ENCODE measurements at regions not wholly inside any gene's neighbourhood (a gene's known extent, or its start where the extent isn't known, plus 50 kb on each side); places are given as distances from the start of the nearest gene placed in this dataset.
A peak's percentile ranks its signal among the peaks of the same experiment; 100 is the strongest.
"Not testable (repeated sequence)": the region's sequence is repeated elsewhere in the genome, so short reads cannot be mapped to it uniquely, and the experiment has no call there.

DNA sequence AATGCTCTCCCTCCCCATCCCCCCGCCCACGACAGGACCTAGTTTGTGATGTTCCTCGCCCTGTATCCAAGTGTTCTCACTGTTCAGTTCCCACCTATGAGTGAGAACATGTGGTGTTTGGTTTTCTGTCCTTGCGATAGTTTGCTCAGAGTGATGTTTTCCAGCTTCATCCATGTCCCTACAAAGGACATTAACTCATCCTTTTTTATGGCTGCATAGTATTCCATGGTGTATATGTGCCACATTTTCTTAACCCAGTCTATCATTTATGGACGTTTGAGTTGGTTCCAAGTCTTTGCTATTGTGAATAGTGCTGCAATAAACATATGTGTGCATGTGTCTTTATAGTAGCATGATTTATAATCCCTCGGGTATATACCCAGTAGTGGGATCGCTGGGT is 171.3 kb downstream of the HIPK3 start:
- H3K9me3 ChIP-seq (ENCODE audit: control insufficient read depth, insufficient read depth, low read depth, low read length); H3K27ac ChIP-seq (ENCODE audit: extremely low read depth, low read depth, low read length); CTCF ChIA-PET; H3K4me3 ChIP-seq (ENCODE audit: low read depth, low read length); H3K4me1 ChIP-seq (ENCODE audit: control insufficient read depth, insufficient read depth, low read length); H3K36me3 ChIP-seq (ENCODE audit: control insufficient read depth in 2 of 2, insufficient read depth in 1 of 2, low read length in 2 of 2); POLR2A ChIA-PET: not testable (repeated sequence)
- peak; percentile 64 for TF ChIP-seq ZNF146 (tag by site-specific recombination; IDR thresholded peaks at IDR 0.05)

DNA sequence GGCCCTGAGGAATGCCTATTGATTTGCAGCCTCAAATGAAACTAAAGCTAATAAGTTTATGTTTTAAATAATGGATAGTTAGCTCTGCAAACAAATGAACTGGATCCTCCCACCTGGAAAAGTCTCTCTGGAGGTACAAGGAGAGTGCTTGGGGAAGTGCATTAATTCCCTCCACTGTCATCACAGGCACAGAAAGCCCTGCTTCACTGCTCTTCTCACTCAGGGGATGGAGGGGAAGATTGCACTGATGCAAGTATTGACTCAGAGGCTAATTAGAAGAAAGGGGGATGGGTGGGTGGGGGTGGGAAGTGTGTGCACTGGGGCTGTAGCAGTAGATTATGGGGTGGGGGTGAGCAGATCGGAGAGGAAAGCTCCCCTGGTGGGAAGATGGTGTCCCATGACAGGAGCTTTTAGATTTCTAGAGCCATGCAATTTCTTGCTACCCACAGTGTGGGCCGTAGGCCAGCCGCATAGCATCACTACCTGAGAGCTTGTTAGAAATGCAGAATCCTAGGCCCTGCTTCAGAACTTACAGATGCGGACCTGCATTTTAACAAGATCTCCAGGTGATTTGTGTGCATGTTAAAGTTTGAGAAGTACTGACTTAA is 163.9 kb downstream of the HIPK3 start:
- H3K27ac ChIP-seq (ENCODE audit: extremely low read depth, low read depth, low read length), result no peak overlapping the region
- POLR2A ChIA-PET, result no interaction called here
- H3K4me1 ChIP-seq (ENCODE audit: control insufficient read depth, insufficient read depth, low read length), result no peaks in the 10 kb centered on the region
- H3K36me3 ChIP-seq (ENCODE audit: control insufficient read depth in 2 of 2, insufficient read depth in 1 of 2, low read length in 2 of 2), result no peaks in the 10 kb centered on the region
- TF ChIP-seq, protein P1, sequence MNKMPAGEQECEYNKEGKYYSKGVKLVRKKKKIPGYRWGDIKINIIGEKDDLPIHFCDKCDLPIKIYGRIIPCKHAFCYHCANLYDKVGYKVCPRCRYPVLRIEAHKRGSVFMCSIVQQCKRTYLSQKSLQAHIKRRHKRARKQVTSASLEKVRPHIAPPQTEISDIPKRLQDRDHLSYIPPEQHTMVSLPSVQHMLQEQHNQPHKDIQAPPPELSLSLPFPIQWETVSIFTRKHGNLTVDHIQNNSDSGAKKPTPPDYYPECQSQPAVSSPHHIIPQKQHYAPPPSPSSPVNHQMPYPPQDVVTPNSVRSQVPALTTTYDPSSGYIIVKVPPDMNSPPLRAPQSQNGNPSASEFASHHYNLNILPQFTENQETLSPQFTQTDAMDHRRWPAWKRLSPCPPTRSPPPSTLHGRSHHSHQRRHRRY (tag by site-specific recombination; IDR thresholded peaks at IDR 0.05), result no peak
- no peak for TF ChIP-seq ZNF658 (tag by site-specific recombination; IDR thresholded peaks at IDR 0.05)
- TF ChIP-seq ZNF19 (tag by site-specific recombination; IDR thresholded peaks at IDR 0.05; ENCODE audit: low read depth), result no peak
- TF ChIP-seq ZSCAN16 (tag by site-specific recombination; IDR thresholded peaks at IDR 0.05), result no peak
- TF ChIP-seq WT1 (tag by site-specific recombination; IDR thresholded peaks at IDR 0.05), result no peak
- TF ChIP-seq, protein P2, sequence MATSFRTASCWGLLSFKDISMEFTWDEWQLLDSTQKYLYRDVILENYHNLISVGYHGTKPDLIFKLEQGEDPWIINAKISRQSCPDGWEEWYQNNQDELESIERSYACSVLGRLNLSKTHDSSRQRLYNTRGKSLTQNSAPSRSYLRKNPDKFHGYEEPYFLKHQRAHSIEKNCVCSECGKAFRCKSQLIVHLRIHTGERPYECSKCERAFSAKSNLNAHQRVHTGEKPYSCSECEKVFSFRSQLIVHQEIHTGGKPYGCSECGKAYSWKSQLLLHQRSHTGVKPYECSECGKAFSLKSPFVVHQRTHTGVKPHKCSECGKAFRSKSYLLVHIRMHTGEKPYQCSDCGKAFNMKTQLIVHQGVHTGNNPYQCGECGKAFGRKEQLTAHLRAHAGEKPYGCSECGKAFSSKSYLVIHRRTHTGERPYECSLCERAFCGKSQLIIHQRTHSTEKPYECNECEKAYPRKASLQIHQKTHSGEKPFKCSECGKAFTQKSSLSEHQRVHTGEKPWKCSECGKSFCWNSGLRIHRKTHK (tag by site-specific recombination; IDR thresholded peaks at IDR 0.05), result no peak
- no peak for TF ChIP-seq ZNF214 (tag by site-specific recombination; IDR thresholded peaks at IDR 0.05; ENCODE audit: borderline replicate concordance)
- no peak for TF ChIP-seq ZBTB21 (tag by site-specific recombination; IDR thresholded peaks at IDR 0.05)
- TF ChIP-seq KLF7 (tag by site-specific recombination; IDR thresholded peaks at IDR 0.05; ENCODE audit: borderline replicate concordance), result no peak
- TF ChIP-seq, protein P3, sequence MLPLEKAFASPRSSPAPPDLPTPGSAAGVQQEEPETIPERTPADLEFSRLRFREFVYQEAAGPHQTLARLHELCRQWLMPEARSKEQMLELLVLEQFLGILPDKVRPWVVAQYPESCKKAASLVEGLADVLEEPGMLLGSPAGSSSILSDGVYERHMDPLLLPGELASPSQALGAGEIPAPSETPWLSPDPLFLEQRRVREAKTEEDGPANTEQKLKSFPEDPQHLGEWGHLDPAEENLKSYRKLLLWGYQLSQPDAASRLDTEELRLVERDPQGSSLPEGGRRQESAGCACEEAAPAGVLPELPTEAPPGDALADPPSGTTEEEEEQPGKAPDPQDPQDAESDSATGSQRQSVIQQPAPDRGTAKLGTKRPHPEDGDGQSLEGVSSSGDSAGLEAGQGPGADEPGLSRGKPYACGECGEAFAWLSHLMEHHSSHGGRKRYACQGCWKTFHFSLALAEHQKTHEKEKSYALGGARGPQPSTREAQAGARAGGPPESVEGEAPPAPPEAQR (tag by site-specific recombination; IDR thresholded peaks at IDR 0.05), result no peak
- TF ChIP-seq, protein P4, sequence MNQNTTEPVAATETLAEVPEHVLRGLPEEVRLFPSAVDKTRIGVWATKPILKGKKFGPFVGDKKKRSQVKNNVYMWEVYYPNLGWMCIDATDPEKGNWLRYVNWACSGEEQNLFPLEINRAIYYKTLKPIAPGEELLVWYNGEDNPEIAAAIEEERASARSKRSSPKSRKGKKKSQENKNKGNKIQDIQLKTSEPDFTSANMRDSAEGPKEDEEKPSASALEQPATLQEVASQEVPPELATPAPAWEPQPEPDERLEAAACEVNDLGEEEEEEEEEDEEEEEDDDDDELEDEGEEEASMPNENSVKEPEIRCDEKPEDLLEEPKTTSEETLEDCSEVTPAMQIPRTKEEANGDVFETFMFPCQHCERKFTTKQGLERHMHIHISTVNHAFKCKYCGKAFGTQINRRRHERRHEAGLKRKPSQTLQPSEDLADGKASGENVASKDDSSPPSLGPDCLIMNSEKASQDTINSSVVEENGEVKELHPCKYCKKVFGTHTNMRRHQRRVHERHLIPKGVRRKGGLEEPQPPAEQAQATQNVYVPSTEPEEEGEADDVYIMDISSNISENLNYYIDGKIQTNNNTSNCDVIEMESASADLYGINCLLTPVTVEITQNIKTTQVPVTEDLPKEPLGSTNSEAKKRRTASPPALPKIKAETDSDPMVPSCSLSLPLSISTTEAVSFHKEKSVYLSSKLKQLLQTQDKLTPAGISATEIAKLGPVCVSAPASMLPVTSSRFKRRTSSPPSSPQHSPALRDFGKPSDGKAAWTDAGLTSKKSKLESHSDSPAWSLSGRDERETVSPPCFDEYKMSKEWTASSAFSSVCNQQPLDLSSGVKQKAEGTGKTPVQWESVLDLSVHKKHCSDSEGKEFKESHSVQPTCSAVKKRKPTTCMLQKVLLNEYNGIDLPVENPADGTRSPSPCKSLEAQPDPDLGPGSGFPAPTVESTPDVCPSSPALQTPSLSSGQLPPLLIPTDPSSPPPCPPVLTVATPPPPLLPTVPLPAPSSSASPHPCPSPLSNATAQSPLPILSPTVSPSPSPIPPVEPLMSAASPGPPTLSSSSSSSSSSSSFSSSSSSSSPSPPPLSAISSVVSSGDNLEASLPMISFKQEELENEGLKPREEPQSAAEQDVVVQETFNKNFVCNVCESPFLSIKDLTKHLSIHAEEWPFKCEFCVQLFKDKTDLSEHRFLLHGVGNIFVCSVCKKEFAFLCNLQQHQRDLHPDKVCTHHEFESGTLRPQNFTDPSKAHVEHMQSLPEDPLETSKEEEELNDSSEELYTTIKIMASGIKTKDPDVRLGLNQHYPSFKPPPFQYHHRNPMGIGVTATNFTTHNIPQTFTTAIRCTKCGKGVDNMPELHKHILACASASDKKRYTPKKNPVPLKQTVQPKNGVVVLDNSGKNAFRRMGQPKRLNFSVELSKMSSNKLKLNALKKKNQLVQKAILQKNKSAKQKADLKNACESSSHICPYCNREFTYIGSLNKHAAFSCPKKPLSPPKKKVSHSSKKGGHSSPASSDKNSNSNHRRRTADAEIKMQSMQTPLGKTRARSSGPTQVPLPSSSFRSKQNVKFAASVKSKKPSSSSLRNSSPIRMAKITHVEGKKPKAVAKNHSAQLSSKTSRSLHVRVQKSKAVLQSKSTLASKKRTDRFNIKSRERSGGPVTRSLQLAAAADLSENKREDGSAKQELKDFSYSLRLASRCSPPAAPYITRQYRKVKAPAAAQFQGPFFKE (tag by site-specific recombination; IDR thresholded peaks at IDR 0.05; ENCODE audit: borderline replicate concordance), result no peak
- TF ChIP-seq ZNF311 (tag by site-specific recombination; IDR thresholded peaks at IDR 0.05; ENCODE audit: borderline replicate concordance), result no peak
- TF ChIP-seq ZNF23 (tag by site-specific recombination; IDR thresholded peaks at IDR 0.05; ENCODE audit: borderline replicate concordance), result no peak
- TF ChIP-seq ZNF544 (tag by site-specific recombination; IDR thresholded peaks at IDR 0.05), result no peak
- TF ChIP-seq ZNF76 (tag by site-specific recombination; IDR thresholded peaks at IDR 0.05; ENCODE audit: borderline replicate concordance, low read depth), result no peak
- TF ChIP-seq ZNF621 (tag by site-specific recombination; IDR thresholded peaks at IDR 0.05), result no peak
- TF ChIP-seq ZNF266 (tag by site-specific recombination; IDR thresholded peaks at IDR 0.05; ENCODE audit: low read depth), result no peak
- CTCF ChIA-PET, result no interaction called here
- no peak overlapping the region for H3K4me3 ChIP-seq (ENCODE audit: low read depth, low read length)
- no peaks in the 10 kb centered on the region for H3K9me3 ChIP-seq (ENCODE audit: control insufficient read depth, insufficient read depth, low read depth, low read length)

Data from HEK293 (cell line).